Gastrocnemius medialis (tissue), 4 donors: ENCODE measurements at regions not wholly inside any gene's neighbourhood (a gene's known extent, or its start where the extent isn't known, plus 50 kb on each side); places are given as distances from the start of the nearest gene placed in this dataset.

Experiments used
- CTCF ChIP-seq, 5 experiments: fragments of 450-650 bp in 3 of 5; fragments of 200-600 bp in 2 of 5; sonication (generic) in 2 of 5; IDR thresholded peaks in 4 of 5; conservative IDR thresholded peaks in 1 of 5; 1 replicate in 4 of 5; 2 replicates in 1 of 5; pipeline ENCODE4 v1.5.1; 2016 to 2019; ENCODE audit warnings: antibody characterized with exemption in 5 of 5, mild to moderate bottlenecking in 3 of 5, moderate library complexity in 3 of 5
- POLR2A ChIP-seq, 2 donors: fragments of 450-650 bp; IDR thresholded peaks; one replicate each; pipeline ENCODE4 v1.6.1; 2017; ENCODE audit warnings: antibody characterized with exemption in 2 of 2, mild to moderate bottlenecking in 2 of 2, moderate library complexity in 2 of 2

- TF ChIP-seq POLR2A (IDR thresholded peaks at IDR 0.05) (no peak), CTCF (IDR thresholded peaks at IDR 0.05 in 4 of 5, conservative IDR thresholded peaks at IDR 0.05 in 1 of 5) (no peak)
These were observed 334.5 kb upstream of the NT5E start for GRCh38 chr6:85115376-85115775.
